ENCODE measurements at regions not wholly inside any gene's neighbourhood (a gene's known extent, or its start where the extent isn't known, plus 50 kb on each side); places are given as distances from the start of the nearest gene placed in this dataset.

DNA sequence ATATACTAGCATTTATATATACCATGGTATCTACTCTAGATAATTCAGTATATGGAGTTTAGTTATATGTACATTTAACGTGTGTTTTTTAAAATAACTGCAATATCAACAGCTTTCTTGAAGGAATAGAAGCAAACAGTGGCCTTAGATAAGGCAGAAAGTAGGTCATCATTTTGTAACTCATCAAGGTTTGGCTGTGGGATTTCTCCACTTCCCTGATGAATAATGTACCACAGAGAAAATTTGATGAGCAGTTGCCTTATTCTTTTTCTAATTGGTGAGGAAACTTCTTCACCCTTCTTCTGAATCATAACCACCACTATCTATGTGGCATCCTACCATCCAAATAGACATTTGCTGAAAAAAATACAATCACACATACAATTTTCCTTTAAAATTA, 590.2 kb upstream of the SPRY2 start:
- TF ChIP-seq, protein P1, sequence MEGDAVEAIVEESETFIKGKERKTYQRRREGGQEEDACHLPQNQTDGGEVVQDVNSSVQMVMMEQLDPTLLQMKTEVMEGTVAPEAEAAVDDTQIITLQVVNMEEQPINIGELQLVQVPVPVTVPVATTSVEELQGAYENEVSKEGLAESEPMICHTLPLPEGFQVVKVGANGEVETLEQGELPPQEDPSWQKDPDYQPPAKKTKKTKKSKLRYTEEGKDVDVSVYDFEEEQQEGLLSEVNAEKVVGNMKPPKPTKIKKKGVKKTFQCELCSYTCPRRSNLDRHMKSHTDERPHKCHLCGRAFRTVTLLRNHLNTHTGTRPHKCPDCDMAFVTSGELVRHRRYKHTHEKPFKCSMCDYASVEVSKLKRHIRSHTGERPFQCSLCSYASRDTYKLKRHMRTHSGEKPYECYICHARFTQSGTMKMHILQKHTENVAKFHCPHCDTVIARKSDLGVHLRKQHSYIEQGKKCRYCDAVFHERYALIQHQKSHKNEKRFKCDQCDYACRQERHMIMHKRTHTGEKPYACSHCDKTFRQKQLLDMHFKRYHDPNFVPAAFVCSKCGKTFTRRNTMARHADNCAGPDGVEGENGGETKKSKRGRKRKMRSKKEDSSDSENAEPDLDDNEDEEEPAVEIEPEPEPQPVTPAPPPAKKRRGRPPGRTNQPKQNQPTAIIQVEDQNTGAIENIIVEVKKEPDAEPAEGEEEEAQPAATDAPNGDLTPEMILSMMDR (conservative IDR thresholded peaks at IDR 0.05): no peak
- no peak for TF ChIP-seq ZFX (IDR thresholded peaks at IDR 0.05)
